AG04450 (cell line): ENCODE measurements at regions not wholly inside any gene's neighbourhood (a gene's known extent, or its start where the extent isn't known, plus 50 kb on each side); places are given as distances from the start of the nearest gene placed in this dataset.

Experiments
- CTCF ChIA-PET: fragments of 300-600, 350-600 bp; formaldehyde crosslinking; extraction: SDS; loops from one replicate; lab custom pipeline; 2022; ENCODE audit warnings: antibody characterized with exemption, inconsistent platforms; lab: Charles Lee
- POLR2A ChIA-PET: fragments of 350-600 bp; formaldehyde crosslinking; extraction: SDS; loops from one replicate; lab custom pipeline; 2021; ENCODE audit warnings: antibody characterized with exemption, inconsistent platforms; lab: Yijun Ruan, JAX
- DNase-seq: peaks from one replicate; pipeline ENCODE4 v3.0.0-alpha.2; 2011; ENCODE audit warnings: low read depth, low spot score
- H3K27ac ChIP-seq: one replicate; pipeline ENCODE4 v1.5.1; 2012; ENCODE audit warnings: low read depth, low read length, control low read depth
- H3K27me3 ChIP-seq: one replicate; pipeline ENCODE4 v1.6.0; 2012; ENCODE audit warnings: low read length; ENCODE audit not compliant: control insufficient read depth, insufficient read depth
- H3K4me3 ChIP-seq: 2 replicates; pipeline ENCODE4 v1.5.1; 2011; ENCODE audit warnings: mild to moderate bottlenecking, low read depth, low read length, control low read depth
- H3K9me3 ChIP-seq: 2 replicates; pipeline ENCODE4 v1.5.1; 2012; ENCODE audit warnings: low read length; ENCODE audit not compliant: control insufficient read depth, insufficient read depth
- TF ChIP-seq, protein P1 (sequence below): IDR thresholded peaks from 2 replicates; pipeline ENCODE4 v1.5.1; 2011; ENCODE audit warnings: low read depth, low read length, control low read depth, inconsistent platforms

DNA sequence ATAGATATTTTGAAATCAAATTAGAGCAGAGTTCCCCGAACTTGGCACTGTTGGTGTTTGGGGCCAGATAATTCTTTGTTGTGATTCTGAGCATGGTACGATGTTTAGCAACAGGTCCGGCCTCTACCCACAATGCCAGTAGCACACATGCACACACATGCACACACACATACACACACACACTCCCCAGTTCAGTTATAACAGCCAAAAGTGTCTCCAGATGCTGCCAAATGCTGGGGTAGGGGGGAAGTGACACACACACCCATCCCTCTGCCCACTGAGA, 96.8 kb upstream of the PSMD7 start:
- ChIA-PET POLR2A (no interaction called here), CTCF (no interaction called here)
- no peak overlapping the region for H3K4me3 ChIP-seq
- TF ChIP-seq, protein P1, sequence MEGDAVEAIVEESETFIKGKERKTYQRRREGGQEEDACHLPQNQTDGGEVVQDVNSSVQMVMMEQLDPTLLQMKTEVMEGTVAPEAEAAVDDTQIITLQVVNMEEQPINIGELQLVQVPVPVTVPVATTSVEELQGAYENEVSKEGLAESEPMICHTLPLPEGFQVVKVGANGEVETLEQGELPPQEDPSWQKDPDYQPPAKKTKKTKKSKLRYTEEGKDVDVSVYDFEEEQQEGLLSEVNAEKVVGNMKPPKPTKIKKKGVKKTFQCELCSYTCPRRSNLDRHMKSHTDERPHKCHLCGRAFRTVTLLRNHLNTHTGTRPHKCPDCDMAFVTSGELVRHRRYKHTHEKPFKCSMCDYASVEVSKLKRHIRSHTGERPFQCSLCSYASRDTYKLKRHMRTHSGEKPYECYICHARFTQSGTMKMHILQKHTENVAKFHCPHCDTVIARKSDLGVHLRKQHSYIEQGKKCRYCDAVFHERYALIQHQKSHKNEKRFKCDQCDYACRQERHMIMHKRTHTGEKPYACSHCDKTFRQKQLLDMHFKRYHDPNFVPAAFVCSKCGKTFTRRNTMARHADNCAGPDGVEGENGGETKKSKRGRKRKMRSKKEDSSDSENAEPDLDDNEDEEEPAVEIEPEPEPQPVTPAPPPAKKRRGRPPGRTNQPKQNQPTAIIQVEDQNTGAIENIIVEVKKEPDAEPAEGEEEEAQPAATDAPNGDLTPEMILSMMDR = no peak
- no peaks in the 10 kb centered on the region for H3K9me3 ChIP-seq
- H3K27me3 ChIP-seq = no peaks in the 10 kb centered on the region
- no peak for DNase-seq
- H3K27ac ChIP-seq = no peak overlapping the region

DNA sequence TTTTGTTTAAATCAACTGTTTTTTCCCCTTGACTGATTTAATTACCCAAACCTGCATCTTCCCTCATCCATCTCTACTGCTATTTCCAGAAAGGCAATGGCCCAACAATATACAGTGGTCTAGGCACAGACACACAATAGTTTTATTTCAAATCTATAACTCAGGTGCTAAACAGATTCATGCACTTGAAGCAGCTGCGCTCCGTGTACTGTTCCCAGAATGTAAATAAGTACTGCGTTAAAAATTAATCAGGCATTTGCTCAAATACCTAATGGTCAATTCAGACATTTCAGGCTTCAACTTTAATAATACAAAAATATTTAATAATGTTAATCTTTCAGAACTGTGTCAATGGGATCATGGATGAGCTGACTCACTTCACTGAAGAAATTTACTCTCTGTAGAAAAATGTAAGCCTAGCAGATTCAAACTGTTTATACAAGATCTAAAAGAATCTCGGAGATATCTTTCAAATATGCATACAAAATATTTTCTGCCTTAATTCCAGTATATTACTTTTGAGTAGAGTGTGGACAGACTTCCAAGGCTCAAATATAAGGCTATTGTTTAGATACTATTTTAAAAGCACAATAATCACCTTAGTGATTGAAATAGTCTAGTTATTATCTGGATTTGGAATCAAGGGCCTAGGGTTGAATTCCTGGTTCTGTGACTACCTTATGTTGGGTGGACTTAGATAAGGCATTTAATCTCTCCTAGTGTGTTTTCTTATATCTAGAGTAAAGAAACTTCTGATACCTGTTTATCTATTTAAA, 97.4 kb upstream of the PSMD7 start:
- DNase-seq = no peak
- ChIA-PET POLR2A (no interaction called here), CTCF (no interaction called here)
- Histone ChIP-seq H3K9me3 (no peaks in the 10 kb centered on the region), H3K27ac (no peak overlapping the region), H3K27me3 (no peaks in the 10 kb centered on the region), H3K4me3 (no peak overlapping the region)
- TF ChIP-seq, protein P1 = no peak

DNA sequence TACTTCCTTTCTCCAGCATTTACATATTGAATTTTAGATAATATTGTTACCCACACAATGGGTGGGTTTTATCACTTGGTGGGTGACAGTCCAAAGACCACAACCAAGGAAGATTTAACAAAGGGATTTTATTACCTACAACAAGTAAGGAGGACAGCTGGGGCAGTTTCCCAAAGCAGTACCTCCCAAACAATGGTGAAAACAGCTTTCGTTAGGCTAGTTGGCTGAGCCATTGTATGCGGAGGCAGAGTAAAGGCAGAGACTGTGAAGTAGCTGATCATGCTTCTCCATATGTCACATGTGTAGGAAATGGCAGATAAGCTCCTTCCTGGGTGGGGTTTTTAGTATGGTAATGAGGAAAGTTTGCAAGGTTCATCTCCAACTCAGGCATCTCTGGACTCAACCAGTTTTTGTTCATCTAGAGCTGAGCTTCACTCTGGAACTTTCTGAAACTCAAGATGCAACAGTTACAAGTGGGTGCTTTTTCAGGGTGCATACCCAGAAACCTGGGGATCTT, 104.3 kb upstream of the PSMD7 start:
- Histone ChIP-seq H3K27me3 (no peaks in the 10 kb centered on the region), H3K9me3 (no peaks in the 10 kb centered on the region), H3K27ac (no peak overlapping the region), H3K4me3 (no peak overlapping the region)
- TF ChIP-seq, protein P1 = no peak
- ChIA-PET POLR2A (no interaction called here), CTCF (interaction anchor here (0.5 kb wide), 1 partner anchor 29 kb away, joined by 3 read pairs; no protein-coding TSS in a partner anchor)
- no peak for DNase-seq

DNA sequence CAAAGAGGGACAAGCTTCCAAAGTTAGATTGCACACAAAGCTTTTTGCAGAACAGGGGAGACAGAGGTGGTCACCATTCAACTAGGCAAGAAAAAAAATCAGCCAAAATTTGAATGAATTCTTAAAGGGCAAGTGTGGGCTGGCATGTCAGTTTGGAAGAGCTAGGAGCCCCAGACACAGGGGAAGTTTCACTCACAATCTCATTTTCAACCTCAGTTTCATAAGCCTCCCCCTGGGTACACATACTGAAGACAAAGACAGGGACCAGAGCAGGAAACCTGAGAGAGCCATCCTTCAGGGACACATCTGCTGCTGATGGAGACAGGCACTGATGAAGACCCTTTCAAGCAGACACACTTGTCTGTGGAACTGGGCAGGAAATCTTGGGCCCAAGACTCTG, 106.3 kb upstream of the PSMD7 start:
- POLR2A ChIA-PET = no interaction called here
- CTCF ChIA-PET = no interaction called here
- H3K9me3 ChIP-seq = no peaks in the 10 kb centered on the region
- H3K27me3 ChIP-seq = no peaks in the 10 kb centered on the region
- TF ChIP-seq, protein P1 = no peak
- no peak for DNase-seq
- H3K27ac ChIP-seq = no peak overlapping the region
- H3K4me3 ChIP-seq = no peak overlapping the region

DNA sequence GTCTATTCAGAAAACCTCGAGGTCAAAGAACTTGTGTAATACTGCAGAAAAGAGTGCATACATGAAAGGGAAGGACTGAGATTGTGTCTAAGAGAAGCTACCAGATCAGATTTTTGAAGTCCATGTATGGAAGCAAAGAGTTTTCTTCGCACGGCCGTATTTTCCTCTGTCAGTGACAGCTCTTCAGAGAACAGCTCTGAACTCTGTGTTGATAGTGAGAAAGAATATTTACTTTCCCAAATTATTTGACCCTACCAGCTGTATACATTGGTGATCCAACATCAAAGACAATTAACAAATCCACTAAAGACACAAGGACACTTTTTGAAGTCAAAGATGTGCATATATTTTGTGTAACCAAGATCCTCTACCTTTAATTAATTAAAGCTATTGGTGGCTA, 107.8 kb upstream of the PSMD7 start:
- TF ChIP-seq, protein P1 = no peak
- DNase-seq = no peak
- H3K27ac ChIP-seq = no peak overlapping the region
- no peaks in the 10 kb centered on the region for H3K9me3 ChIP-seq
- ChIA-PET POLR2A (no interaction called here), CTCF (no interaction called here)
- no peak overlapping the region for H3K4me3 ChIP-seq
- no peaks in the 10 kb centered on the region for H3K27me3 ChIP-seq
